IPS-20b (cell line): ENCODE measurements at regions not wholly inside any gene's neighbourhood (a gene's known extent, or its start where the extent isn't known, plus 50 kb on each side); places are given as distances from the start of the nearest gene placed in this dataset.

Source experiments
- H3K27ac ChIP-seq: one replicate; pipeline ENCODE4 v1.5.1; 2013; ENCODE audit warnings: low read length
- H3K27me3 ChIP-seq: 2 replicates; pipeline ENCODE4 v1.6.1; 2013; ENCODE audit warnings: mild to moderate bottlenecking, low read length, inconsistent platforms; ENCODE audit not compliant: insufficient read depth
- H3K36me3 ChIP-seq: 2 replicates; pipeline ENCODE4 v1.6.1; 2013; ENCODE audit warnings: low read depth, mild to moderate bottlenecking, inconsistent platforms, low read length, moderate library complexity; ENCODE audit not compliant: insufficient read depth
- H3K4me1 ChIP-seq: 2 replicates; pipeline ENCODE4 v1.6.1; 2013; ENCODE audit warnings: mild to moderate bottlenecking, control low read depth, inconsistent platforms, low read length, moderate library complexity; ENCODE audit not compliant: insufficient read depth
- H3K4me3 ChIP-seq: 2 replicates; pipeline ENCODE4 v1.5.1; 2013; ENCODE audit warnings: mild to moderate bottlenecking, low read length, inconsistent platforms
- H3K9ac ChIP-seq: 2 replicates; pipeline ENCODE4 v1.6.1; 2013; ENCODE audit warnings: low read depth, mild to moderate bottlenecking, inconsistent platforms, low read length, moderate library complexity
- H3K9me3 ChIP-seq: 2 replicates; pipeline ENCODE4 v1.6.1; 2013; ENCODE audit warnings: mild to moderate bottlenecking, low read depth, low read length, inconsistent platforms; ENCODE audit not compliant: insufficient read depth

DNA sequence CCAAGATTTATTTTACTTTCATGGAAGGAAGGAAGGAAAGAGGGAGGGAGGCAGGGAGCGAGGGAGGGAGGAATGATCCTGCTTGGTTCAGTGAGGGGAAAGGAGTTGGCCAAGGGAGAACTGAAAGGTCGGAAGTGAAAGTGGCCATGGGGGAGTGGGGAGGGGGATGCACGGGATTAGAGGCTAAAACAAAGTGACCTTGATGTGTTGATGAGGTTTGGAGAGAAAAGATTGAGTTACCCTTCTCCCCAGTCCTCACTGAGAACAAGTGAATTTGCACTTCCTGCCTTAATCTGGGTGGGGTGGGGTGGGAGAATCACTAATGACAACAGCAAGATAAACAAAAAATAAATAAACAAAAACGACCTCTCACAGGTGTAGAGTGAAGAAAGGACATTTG is 212.0 kb upstream of the TLE3 start:
- Histone ChIP-seq H3K9me3 (no peaks in the 10 kb centered on the region), H3K27me3 (peaks cover 16% of the 10 kb centered on the region; the same call in 1 of the 2 replicates), H3K27ac (no peak overlapping the region), H3K9ac (no peak overlapping the region), H3K4me1 (peaks cover 23% of the 10 kb centered on the region), H3K4me3 (peak overlapping the region; percentile 19; the same call in 1 of the 2 replicates), H3K36me3 (no peaks in the 10 kb centered on the region)

DNA sequence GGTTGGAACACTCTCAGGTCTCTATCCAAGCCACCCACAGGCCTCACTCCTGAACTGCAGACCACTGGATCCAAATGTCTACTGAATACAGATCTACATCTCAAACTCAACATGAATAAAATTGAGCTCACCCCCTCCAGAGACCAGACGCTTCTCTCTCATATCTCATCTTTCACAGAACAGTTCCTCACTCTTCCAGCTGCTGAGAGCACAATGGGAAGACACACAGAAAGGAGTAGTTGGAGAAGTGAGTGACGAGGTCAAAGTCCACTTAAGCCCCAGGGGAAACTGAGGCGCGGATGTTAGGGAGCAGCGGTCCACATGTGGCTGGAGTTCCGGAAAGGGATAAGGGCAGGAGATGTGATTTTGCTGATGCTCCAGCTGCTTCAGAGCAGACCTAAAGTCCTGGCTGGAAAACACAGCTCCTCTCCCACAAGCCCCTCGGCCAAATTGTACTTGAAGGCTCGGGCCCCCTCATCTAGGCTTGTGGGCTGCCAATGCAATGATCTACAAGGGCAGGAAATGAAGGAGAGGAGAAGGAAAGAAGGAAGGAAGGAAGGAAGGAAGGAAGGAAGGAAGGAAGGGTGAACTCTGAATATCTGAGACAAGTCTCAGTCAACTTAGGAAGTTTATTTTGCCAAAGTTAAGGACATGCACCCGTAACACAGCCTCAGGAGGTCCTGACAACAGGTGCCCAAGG is 211.2 kb upstream of the TLE3 start:
- Histone ChIP-seq H3K9me3 (no peaks in the 10 kb centered on the region), H3K27ac (no peak overlapping the region), H3K4me1 (peaks cover 18% of the 10 kb centered on the region), H3K36me3 (no peaks in the 10 kb centered on the region), H3K4me3 (peak overlapping the region; percentile 19; the same call in 1 of the 2 replicates), H3K27me3 (peaks cover 16% of the 10 kb centered on the region; the same call in 1 of the 2 replicates), H3K9ac (no peak overlapping the region)

DNA sequence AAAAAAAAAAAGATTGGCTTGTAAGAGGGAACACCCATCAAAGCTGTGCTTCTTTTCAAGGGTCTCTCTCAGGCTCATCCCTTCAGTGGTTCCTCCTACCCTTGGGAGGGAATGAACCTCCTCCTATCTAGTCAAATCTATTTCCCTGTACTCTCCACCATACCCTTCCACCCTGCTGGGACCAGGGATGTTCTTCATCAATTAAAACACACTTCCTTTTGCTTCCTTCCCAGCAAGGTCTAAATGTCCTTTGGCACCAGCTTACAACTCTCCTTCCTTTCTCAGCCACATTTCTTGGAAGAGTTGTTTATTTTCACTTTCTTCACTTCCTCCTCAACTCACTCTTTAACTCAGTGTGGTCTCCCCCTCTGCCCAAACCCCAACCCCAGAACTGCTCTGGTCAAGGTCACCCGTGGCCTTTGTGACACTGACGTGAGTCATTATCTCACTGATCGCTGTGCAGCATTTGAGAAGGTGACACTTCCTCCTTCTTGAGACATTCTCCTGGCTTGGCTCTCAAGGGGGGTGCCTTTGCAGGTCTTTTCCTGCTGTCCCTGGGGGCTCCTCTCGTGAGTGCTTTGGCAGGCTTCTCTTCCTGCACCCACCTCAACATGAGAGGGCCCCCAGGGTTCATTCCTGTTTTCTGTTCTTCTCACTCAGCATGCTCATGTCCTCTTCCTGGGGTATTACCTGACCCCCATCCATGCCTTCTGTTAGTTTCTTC is 210.5 kb upstream of the TLE3 start:
- no peaks in the 10 kb centered on the region for H3K36me3 ChIP-seq
- no peaks in the 10 kb centered on the region for H3K9me3 ChIP-seq
- H3K27ac ChIP-seq: no peak overlapping the region
- peaks cover 18% of the 10 kb centered on the region for H3K4me1 ChIP-seq
- no peak overlapping the region for H3K9ac ChIP-seq
- H3K27me3 ChIP-seq: peaks cover 16% of the 10 kb centered on the region; the same call in 1 of the 2 replicates
- no peak overlapping the region for H3K4me3 ChIP-seq

DNA sequence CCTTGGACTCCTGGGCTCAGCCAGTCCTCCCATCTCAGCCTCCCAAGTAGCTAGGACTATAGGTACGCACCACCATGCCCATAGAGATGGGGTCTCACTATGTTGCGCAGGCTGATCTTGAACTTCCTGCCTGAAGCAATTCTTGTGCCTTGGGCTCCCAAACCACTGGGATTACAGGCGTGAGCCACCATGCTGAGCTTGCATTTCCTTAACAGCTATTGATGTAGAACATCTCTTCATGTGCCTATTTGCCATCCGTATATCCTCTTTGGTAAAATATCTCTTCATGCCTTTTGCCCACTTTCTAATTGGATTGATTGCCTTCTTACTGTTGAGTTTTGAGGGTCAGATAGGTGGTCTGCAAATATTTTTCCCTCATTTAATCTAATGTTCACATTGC is 208.9 kb upstream of the TLE3 start:
- no peak overlapping the region for H3K27ac ChIP-seq
- no peak overlapping the region for H3K4me3 ChIP-seq
- peaks cover 18% of the 10 kb centered on the region for H3K4me1 ChIP-seq
- peaks cover 12% of the 10 kb centered on the region; the same call in 1 of the 2 replicates for H3K27me3 ChIP-seq
- no peaks in the 10 kb centered on the region for H3K36me3 ChIP-seq
- no peaks in the 10 kb centered on the region for H3K9me3 ChIP-seq
- H3K9ac ChIP-seq: no peak overlapping the region

DNA sequence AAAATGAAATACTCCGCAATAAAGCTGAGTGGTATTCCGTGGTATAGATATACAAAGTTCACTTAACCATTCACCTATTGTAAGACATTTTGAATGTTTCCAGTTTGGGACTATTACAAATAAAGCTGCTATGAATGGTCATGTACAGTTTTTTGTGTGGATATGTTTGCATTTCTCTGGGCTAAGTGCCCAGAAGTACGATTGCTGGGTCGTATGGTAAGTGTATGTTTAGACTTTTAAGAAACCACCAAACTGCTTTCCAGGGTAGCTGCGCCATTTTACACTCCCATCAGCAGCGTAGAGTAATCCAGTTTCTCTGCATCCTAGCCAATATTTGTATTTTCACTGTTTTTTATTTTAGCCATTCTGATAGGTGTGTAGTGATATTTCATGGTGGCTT is 208.4 kb upstream of the TLE3 start:
- Histone ChIP-seq H3K36me3 (no peaks in the 10 kb centered on the region), H3K9me3 (no peaks in the 10 kb centered on the region), H3K27me3 (peaks cover 8% of the 10 kb centered on the region; the same call in 1 of the 2 replicates), H3K4me1 (peaks cover 14% of the 10 kb centered on the region), H3K9ac (no peak overlapping the region), H3K4me3 (no peak overlapping the region), H3K27ac (no peak overlapping the region)

DNA sequence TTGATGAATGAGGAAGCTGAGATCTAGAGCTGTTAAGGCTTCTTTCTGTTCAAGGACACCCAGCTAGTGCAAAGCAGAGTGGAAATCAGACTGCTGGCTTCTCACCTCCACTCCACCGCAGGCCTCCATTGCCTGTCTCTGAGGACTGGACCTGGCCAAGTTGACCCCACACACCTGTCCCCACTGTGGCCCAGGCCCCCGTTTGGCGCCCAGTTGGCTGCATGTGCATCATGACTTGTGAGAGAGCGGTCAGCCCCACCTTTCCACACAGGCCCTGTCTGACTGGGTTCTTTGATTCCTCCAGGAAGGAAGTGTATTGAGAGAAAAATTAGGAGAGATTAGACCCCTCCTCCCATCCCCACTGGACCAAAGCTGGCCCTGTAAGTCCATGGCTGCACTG is 206.3 kb upstream of the TLE3 start:
- no peaks in the 10 kb centered on the region for H3K36me3 ChIP-seq
- H3K9me3 ChIP-seq: no peaks in the 10 kb centered on the region
- no peaks in the 10 kb centered on the region; the same call in 1 of the 2 replicates for H3K4me1 ChIP-seq
- no peak overlapping the region for H3K9ac ChIP-seq
- peaks cover 8% of the 10 kb centered on the region; the same call in 1 of the 2 replicates for H3K27me3 ChIP-seq
- no peak overlapping the region for H3K4me3 ChIP-seq
- no peak overlapping the region for H3K27ac ChIP-seq

DNA sequence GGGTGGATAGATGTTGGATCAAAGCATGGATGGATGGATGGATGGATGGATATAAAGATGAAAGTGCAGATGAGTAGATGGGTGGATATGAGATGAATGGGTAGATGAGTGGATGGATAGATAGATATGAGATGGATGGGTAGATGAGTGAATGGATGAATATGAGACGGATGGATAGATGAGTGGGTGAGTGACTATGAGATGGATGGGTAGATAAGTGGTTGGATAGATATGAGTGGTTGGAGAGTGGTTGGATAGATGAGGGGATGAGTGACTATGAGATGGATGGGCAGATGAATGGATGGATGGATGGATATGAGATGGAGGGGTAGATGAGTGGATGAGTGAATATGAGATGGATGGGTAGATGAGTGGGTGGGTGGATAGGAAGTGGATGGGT is 204.6 kb upstream of the TLE3 start:
- Histone ChIP-seq H3K4me3 (no peak overlapping the region), H3K36me3 (no peaks in the 10 kb centered on the region), H3K27ac (no peak overlapping the region)

DNA sequence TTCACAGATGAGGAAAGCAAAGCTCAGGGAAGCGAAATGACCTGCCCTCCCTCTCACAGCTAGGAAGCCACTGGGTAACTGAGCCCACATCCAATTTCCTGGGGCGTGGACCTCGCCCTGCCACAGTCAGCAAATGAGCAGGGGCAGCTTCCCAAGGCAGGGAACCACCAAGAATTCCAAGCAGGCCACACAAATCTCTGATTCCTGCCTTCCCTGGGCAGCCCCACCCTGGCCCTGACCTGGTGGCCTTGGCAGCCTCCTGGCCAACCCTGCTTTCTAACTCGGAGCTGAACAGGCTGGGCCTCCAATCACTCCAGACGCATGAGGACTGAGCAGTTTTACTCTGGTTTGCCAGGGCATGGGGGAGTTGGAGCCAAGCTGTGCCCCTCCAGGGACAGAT is 203.7 kb upstream of the TLE3 start:
- Histone ChIP-seq H3K4me3 (no peak overlapping the region), H3K36me3 (no peaks in the 10 kb centered on the region), H3K4me1 (no peaks in the 10 kb centered on the region), H3K9me3 (no peaks in the 10 kb centered on the region), H3K27ac (no peak overlapping the region), H3K9ac (no peak overlapping the region), H3K27me3 (no peaks in the 10 kb centered on the region)

More for the DNA sequence above, 204.6 kb upstream of the TLE3 start:
- no peaks in the 10 kb centered on the region; the same call in 1 of the 2 replicates for H3K27me3 ChIP-seq
- no peaks in the 10 kb centered on the region for H3K9me3 ChIP-seq
- H3K4me1 ChIP-seq: no peaks in the 10 kb centered on the region
- no peak overlapping the region for H3K9ac ChIP-seq

DNA sequence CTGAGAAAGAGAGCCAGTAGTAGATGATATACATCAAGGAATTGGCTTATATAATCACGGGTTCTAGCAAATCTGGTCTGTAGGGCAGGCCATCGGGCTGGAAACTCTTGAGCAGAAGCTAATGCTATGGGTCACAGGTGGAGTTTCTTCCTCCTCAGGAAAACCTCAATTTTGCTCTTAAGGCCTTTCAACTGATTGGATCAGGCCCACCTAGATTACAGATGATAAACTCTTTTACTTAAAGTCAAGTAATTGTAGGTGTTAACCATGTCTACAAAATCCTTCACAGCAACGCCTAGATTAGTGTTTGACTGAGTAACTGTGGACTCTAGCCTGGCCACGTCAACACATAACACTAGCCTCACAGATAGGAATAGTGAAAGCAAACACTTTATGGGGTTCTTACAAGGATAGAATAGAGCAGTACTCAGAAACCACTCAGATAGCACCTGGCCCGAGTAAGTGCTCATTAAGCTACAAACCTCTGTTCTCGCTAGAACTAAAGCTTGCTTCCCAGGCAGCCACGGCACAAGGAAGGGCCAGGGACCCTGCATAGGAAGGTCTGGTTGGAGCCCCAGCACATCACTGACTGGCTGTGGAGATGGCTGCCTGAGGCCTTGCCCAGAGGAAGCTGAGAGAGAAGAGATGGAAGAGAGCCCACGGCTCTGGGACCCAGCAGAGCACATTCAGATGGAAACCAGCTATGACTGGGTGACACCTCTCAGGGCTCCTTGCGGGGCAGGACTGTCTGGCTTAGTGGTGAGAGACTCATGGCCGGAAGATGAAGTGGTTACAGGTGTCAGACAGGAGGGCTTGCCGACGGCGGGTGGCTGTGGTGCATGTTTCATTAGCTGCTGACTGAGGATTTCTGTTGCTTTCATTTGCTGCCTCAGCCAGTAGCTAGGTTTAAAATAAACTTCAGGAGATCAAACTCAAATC is 202.5 kb upstream of the TLE3 start:
- Histone ChIP-seq H3K9me3 (no peaks in the 10 kb centered on the region), H3K9ac (no peak overlapping the region), H3K4me3 (no peak overlapping the region), H3K27me3 (no peaks in the 10 kb centered on the region), H3K4me1 (no peaks in the 10 kb centered on the region), H3K27ac (no peak overlapping the region), H3K36me3 (no peaks in the 10 kb centered on the region)

DNA sequence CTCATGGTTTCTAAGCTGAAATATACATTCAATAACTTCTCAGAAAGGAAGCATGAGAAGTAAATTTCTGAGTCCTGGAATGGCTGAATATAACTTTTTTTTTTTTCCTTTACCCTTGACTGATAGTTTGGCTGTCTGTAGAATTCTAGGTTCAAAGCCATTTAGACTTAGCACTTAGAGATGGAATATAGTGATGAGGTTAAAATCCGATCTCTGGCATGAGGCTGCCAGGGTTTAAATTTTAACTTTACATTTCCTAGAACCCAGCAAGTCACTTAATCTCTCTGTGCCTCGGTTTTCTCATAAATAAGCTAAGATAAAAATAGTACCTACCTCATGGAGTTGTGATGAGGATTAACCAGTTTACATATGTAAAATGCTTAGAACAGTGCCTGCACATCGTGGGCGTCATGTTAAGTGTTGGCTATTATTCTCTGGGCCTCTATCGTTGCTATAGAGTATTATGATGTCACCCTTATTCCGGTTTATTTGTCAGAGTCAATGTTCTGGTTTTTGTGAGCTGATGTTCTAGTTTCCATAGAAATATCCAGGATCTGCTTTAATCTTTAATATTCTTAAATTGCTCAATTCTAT is 199.8 kb upstream of the TLE3 start:
- Histone ChIP-seq H3K27me3 (no peaks in the 10 kb centered on the region), H3K36me3 (no peaks in the 10 kb centered on the region), H3K27ac (no peak overlapping the region), H3K4me3 (no peak overlapping the region), H3K4me1 (no peaks in the 10 kb centered on the region), H3K9ac (no peak overlapping the region), H3K9me3 (no peaks in the 10 kb centered on the region; the same call in 1 of the 2 replicates)

DNA sequence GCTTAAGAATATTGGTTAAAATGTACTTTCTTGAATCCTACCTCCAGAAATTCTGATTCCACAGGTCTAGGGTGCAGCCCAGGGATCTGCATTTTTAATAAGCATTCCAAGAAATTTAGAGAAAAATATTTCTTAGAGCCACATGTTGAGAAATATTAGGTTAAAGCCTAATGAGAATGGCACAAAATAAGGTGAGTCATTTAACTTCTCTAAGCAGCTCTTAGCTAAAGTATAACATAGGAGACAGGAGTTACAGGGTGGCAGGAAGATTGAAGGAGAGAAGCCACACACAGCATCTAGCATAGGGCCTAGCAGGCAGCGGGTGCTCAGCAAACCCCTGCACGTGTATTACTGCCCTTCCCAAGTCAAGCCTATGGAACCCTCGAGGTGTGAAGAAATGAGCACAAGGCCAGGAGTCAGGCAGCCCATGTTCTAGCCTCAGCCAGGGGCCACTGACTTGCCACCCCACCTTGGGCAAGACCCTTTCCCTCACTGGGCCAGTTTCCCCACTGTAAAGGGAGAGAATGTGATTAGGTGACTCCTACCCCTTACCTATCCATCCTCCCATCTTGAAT is 197.1 kb upstream of the TLE3 start:
- no peaks in the 10 kb centered on the region; the same call in 1 of the 2 replicates for H3K4me1 ChIP-seq
- no peaks in the 10 kb centered on the region for H3K36me3 ChIP-seq
- H3K27ac ChIP-seq: no peak overlapping the region
- H3K9ac ChIP-seq: no peak overlapping the region
- H3K27me3 ChIP-seq: no peaks in the 10 kb centered on the region; the same call in 1 of the 2 replicates
- H3K9me3 ChIP-seq: no peaks in the 10 kb centered on the region; the same call in 1 of the 2 replicates
- no peak overlapping the region for H3K4me3 ChIP-seq
